AG09309 (cell line): ENCODE measurements at regions not wholly inside any gene's neighbourhood (a gene's known extent, or its start where the extent isn't known, plus 50 kb on each side); places are given as distances from the start of the nearest gene placed in this dataset.

Experiments
- DNase-seq: peaks from one replicate; pipeline ENCODE4 v3.0.0-alpha.2; 2010; ENCODE audit warnings: low read depth
- H3K4me3 ChIP-seq: 2 replicates; pipeline ENCODE4 v1.5.1; 2011; ENCODE audit warnings: mild to moderate bottlenecking, low read depth, low read length, moderate library complexity; ENCODE audit not compliant: control insufficient read depth
- TF ChIP-seq, protein P1 (sequence below): IDR thresholded peaks from 2 replicates; pipeline ENCODE4 v1.5.1; 2011; ENCODE audit warnings: mild to moderate bottlenecking, low read depth, low read length, inconsistent platforms; ENCODE audit not compliant: insufficient read depth, control insufficient read depth; ENCODE audit errors: missing control alignments

DNA sequence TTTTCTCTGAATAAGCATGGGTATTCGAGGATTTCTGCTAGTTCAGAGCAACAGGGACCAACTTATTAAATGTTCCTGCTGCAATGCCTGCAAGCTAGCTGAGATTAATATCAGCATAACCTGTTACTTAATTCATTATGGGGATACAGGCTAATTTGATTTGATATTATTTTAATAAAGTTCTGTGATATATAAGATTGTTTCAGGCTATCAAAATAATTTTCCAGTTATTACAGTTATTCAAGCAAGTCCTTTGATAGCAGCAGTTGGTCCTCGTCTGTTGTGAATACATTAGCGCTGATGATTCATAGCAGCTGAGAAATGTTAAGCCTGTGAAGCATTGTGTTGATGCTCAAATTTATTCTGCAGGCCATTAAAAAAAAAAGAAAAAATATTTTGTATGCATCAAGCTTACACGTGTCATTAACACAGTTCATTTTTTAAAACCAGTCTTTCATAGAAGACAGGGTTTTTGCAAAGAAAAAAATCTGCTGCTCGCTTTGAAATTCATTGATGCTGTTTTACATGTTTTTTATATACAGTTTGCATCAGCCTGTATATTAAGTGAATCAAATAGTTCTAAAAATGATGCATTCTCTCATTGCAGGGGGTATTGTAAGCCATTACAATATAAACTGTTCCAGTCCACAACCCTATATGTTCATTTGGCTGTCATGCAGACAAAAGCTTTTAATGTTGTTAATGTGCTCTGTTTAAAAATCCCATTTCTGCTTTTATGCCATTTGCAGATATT lies 482.5 kb downstream of the BCL11A start:
- TF ChIP-seq, protein P1, sequence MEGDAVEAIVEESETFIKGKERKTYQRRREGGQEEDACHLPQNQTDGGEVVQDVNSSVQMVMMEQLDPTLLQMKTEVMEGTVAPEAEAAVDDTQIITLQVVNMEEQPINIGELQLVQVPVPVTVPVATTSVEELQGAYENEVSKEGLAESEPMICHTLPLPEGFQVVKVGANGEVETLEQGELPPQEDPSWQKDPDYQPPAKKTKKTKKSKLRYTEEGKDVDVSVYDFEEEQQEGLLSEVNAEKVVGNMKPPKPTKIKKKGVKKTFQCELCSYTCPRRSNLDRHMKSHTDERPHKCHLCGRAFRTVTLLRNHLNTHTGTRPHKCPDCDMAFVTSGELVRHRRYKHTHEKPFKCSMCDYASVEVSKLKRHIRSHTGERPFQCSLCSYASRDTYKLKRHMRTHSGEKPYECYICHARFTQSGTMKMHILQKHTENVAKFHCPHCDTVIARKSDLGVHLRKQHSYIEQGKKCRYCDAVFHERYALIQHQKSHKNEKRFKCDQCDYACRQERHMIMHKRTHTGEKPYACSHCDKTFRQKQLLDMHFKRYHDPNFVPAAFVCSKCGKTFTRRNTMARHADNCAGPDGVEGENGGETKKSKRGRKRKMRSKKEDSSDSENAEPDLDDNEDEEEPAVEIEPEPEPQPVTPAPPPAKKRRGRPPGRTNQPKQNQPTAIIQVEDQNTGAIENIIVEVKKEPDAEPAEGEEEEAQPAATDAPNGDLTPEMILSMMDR = no peak
- DNase-seq = no peak

DNA sequence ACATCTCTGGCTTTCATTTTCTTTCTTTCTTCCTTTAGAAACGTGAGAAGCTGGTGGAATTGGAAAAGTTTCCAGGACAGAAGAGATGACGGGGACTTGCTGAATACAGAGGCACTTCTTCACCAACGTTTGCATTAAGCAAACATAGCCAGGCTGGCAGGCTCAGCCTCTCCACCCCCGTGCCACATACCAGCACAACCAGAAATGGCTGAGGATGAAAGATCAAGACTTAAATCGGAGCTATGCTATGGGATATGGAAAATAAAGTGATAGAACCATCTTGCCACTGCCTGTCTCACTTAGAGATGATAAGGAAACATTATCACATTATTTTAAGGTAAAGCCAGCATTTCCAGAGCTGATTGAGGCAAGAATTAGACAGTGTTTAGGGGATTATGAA lies 483.3 kb downstream of the BCL11A start:
- no peak overlapping the region for H3K4me3 ChIP-seq
- TF ChIP-seq, protein P1 = no peak
- DNase-seq = no peak

More for the DNA sequence above, 482.5 kb downstream of the BCL11A start:
- H3K4me3 ChIP-seq = no peak overlapping the region

DNA sequence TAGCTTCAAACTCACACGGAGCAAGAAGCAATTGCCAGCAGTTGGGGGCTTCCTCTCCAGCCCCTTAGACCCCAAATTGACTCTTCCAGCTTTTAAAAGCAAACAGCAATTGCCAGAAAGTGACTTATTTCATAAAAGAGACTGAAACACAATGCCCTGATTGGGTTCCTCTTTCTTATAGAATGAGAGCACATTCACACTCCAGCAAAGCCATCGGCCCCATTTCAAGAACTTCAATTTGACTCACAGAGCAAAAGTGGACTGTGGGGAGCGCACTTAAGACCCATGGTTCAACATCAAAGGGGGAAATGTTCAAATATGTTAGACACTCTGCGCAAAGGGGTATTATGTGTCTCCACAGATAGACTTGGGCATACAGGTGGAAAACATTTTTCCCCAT lies 484.7 kb downstream of the BCL11A start:
- no peak for DNase-seq
- no peak overlapping the region for H3K4me3 ChIP-seq
- TF ChIP-seq, protein P1 = no peak

DNA sequence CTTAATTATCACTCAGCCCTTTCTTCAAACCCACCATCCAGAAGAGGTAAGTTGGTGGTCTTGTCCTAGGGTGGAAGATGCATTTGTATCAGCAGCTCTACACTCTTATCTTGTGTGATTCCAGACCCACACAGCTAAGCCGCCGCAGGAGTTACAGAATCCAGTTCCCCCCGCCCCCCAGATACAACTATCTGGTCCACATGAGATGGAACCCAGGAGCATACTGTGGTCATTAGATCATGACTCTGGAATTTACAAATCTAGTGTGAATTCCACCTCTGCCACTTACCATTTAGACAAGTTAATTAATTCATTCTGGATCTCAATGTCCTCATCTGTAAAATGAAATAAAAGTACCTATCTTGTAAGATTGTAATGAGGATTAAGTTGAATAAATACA lies 486.4 kb downstream of the BCL11A start:
- TF ChIP-seq, protein P1 = no peak
- DNase-seq = no peak
- no peak overlapping the region for H3K4me3 ChIP-seq

DNA sequence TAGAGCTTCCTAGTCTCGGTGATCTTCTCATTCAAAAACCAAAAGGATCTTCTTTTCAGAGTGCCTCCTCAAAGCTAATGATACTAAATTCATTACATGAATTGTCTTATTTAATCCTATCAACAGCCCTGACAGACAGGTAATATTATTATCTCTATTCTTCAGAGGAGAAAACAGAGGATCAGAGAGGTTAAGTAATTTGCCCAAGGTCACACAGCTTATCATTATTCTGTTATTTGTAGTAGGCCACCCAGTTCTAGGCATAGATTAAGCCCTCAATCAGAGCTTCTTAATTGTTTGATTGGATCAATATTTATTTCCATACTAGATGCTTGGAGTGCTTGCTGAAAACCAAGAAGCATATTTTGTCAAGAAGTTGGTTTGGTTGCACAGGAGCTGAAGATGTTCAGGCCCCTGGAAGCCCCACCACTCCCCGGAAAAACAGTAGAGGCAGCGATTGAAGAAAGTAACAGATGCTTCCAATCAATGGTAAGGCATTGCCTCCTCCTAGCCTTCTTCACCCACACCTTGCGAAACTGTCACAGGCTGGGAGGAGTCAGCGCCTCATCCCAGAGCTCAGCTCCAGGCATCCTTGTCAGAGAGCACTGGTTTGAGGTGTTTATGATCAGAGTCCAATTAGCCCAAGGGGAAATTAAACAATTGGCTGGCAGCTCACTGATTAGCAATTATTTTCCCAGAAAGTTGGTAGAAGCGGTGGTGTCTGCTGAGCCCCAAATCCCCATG lies 487.2 kb downstream of the BCL11A start:
- TF ChIP-seq, protein P1 = no peak
- DNase-seq = no peak
- H3K4me3 ChIP-seq = no peak overlapping the region

DNA sequence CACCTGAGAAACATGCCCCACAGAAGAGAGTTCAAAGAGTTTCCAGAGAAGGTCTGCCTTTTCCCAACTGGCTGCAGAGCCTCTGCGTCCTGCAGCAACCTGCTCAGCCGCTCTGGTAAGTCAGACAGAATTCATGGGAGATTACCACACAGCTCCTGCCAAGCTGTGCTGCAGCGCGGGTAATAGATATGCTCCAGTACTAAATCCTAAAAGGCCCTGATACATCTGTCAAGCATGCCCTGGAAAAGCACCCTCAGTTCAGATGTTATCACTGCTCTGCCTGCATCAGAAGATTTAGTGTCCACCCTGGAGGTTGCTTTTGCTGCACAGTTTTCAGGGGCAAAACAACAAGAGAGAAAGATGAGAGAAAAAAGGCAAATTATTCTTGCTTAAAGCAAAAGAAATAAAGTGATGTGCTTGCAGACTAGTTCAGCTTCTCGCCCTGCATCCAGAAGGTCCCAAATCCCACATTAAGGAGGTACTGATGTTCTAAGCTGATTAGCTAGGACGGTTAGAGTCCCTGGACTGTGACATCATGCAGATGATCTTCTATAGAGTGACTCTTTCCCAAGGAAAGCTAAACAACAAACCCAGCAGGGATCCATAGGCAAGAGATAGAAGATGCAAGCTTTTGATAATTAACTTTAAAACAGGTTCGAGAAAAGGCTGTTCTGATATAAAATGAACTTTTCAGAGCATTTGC lies 488.6 kb downstream of the BCL11A start:
- no peak overlapping the region for H3K4me3 ChIP-seq
- DNase-seq = no peak
- TF ChIP-seq, protein P1 = no peak
